ENCODE measurements at regions not wholly inside any gene's neighbourhood (a gene's known extent, or its start where the extent isn't known, plus 50 kb on each side); places are given as distances from the start of the nearest gene placed in this dataset.
A peak's percentile ranks its signal among the peaks of the same experiment; 100 is the strongest.

GRCh38 chr15:70508561-70509281 lies 254.6 kb downstream of the UACA start:
- TF ChIP-seq, protein P1, sequence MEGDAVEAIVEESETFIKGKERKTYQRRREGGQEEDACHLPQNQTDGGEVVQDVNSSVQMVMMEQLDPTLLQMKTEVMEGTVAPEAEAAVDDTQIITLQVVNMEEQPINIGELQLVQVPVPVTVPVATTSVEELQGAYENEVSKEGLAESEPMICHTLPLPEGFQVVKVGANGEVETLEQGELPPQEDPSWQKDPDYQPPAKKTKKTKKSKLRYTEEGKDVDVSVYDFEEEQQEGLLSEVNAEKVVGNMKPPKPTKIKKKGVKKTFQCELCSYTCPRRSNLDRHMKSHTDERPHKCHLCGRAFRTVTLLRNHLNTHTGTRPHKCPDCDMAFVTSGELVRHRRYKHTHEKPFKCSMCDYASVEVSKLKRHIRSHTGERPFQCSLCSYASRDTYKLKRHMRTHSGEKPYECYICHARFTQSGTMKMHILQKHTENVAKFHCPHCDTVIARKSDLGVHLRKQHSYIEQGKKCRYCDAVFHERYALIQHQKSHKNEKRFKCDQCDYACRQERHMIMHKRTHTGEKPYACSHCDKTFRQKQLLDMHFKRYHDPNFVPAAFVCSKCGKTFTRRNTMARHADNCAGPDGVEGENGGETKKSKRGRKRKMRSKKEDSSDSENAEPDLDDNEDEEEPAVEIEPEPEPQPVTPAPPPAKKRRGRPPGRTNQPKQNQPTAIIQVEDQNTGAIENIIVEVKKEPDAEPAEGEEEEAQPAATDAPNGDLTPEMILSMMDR (conservative IDR thresholded peaks at IDR 0.05; ENCODE audit: low read depth, low read length): 0 out of 2 replicates have a peak, but pooled peaks have one; percentile 20
- TF ChIP-seq POLR2A (IDR thresholded peaks at IDR 0.05; ENCODE audit: low read depth, low read length) (no peak), NFE2L2 (IDR thresholded peaks at IDR 0.05; ENCODE audit: low read depth, low read length) (no peak), SMC3 (IDR thresholded peaks at IDR 0.05; ENCODE audit: low read depth, low read length) (no peak), RCOR1 (IDR thresholded peaks at IDR 0.05; ENCODE audit: insufficient replicate concordance, low read length) (no peak), CEBPB (IDR thresholded peaks at IDR 0.05; ENCODE audit: low read depth, low read length) (no peak), ELK1 (IDR thresholded peaks at IDR 0.05; ENCODE audit: borderline replicate concordance, low read depth, low read length) (no peak)
- TF ChIP-seq, protein P2, sequence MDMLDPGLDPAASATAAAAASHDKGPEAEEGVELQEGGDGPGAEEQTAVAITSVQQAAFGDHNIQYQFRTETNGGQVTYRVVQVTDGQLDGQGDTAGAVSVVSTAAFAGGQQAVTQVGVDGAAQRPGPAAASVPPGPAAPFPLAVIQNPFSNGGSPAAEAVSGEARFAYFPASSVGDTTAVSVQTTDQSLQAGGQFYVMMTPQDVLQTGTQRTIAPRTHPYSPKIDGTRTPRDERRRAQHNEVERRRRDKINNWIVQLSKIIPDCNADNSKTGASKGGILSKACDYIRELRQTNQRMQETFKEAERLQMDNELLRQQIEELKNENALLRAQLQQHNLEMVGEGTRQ (IDR thresholded peaks at IDR 0.05; ENCODE audit: low read depth, low read length): no peak
